Epithelial cell of proximal tubule (primary cell): ENCODE measurements at regions not wholly inside any gene's neighbourhood (a gene's known extent, or its start where the extent isn't known, plus 50 kb on each side); places are given as distances from the start of the nearest gene placed in this dataset.

Experiments
- DNase-seq: peaks from one replicate; pipeline ENCODE4 v3.0.0-alpha.2; 2011; ENCODE audit warnings: low read depth
- H3K4me3 ChIP-seq: 2 replicates; pipeline ENCODE4 v1.5.1; 2011; ENCODE audit warnings: low read depth, mild to moderate bottlenecking, low read length
- CTCF ChIP-seq: conservative IDR thresholded peaks from 2 replicates; pipeline ENCODE4 v1.5.1; 2012; ENCODE audit warnings: low read depth, mild to moderate bottlenecking, low read length

GRCh38 chr2:125559186-125559585 lies 1096.8 kb upstream of the GYPC start:
- no peak overlapping the region for H3K4me3 ChIP-seq
- DNase-seq: no peak
- no peak for TF ChIP-seq CTCF

GRCh38 chr2:125560855-125561254 lies 1095.1 kb upstream of the GYPC start:
- no peak overlapping the region for H3K4me3 ChIP-seq
- no peak for TF ChIP-seq CTCF
- DNase-seq: no peak

GRCh38 chr2:125561302-125561701 lies 1094.7 kb upstream of the GYPC start:
- no peak for TF ChIP-seq CTCF
- no peak for DNase-seq
- H3K4me3 ChIP-seq: no peak overlapping the region

GRCh38 chr2:125562924-125563323 lies 1093.0 kb upstream of the GYPC start:
- TF ChIP-seq CTCF: no peak
- no peak overlapping the region for H3K4me3 ChIP-seq
- DNase-seq: no peak

GRCh38 chr2:125564471-125564870 lies 1091.5 kb upstream of the GYPC start:
- no peak for DNase-seq
- no peak for TF ChIP-seq CTCF
- no peak overlapping the region for H3K4me3 ChIP-seq

GRCh38 chr2:125566422-125566821 lies 1089.5 kb upstream of the GYPC start:
- no peak overlapping the region for H3K4me3 ChIP-seq
- no peak for DNase-seq
- TF ChIP-seq CTCF: no peak

GRCh38 chr2:125567100-125567499 lies 1088.9 kb upstream of the GYPC start:
- TF ChIP-seq CTCF: no peak
- no peak overlapping the region for H3K4me3 ChIP-seq
- no peak for DNase-seq
